Stimulated activated CD8-positive, alpha-beta memory T cell treated with anti-CD3 and anti-CD28 coated beads, Interleukin-2, amount 100 ng/mL, for 48 hours (primary cell): ENCODE measurements at regions not wholly inside any gene's neighbourhood (a gene's known extent, or its start where the extent isn't known, plus 50 kb on each side); places are given as distances from the start of the nearest gene placed in this dataset.

Experiments
- DNase-seq, 2 donors: peaks; one replicate each; pipeline ENCODE4 v3.0.0-alpha.2; 2020; ENCODE audit warnings: low read depth in 2 of 2

DNA sequence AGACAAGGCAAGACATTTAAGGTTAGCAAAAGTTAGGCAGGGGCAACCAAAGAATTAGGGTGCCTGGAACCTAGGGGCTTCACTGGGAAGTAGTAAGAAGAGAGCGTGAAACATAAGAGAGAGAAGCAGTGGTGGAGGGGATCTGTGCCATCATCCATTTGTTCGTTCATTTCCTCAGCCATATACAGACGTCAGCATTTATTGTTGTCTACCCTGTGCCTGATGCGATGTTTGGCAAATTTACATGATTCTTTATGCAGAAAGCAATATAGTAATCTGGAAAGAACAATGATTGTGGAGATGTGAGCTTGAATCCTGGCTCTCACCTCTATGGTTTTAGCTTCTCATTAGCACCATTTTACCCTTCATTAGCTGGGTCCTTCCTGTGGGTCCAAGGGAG is 477.5 kb upstream of the MPDZ start:
- no peak for DNase-seq

DNA sequence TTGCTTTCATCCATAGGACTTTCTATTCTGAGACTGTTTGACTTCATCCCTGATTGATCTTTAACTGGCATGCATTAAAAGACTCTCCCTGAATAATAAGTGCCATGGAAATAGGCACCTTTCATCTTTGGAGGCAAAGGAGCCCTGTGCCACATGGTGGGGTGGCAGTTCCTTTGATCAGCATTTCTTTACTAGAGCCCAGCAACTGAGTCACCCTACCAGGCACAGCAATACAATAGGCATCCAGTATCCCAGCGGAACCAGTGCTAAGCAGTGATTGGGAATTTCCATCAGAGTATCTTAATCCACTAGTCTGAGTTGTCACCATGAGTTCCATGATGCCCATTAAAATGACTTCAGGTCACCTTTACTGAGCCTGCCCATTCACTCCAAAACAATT is 476.1 kb upstream of the MPDZ start:
- DNase-seq: no peak

DNA sequence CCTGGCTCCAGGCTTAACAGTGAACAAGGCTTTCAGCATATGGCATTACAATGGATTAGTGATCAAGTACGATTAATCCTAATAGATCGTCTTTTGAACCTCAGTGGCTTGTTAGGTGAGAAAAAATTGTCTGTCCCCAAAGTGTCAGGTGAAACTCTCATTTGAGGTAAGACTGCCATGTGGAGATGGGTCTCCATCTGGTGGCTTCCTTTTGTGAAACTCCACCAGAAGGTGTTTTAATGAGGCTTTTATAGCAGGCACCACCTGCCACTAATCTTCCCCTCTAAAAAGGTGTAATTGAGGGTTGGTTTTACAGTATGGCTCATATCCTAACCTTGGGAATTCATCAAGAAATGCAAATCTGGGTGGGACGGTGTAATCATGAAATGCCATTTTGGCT is 471.1 kb upstream of the MPDZ start:
- no peak for DNase-seq

DNA sequence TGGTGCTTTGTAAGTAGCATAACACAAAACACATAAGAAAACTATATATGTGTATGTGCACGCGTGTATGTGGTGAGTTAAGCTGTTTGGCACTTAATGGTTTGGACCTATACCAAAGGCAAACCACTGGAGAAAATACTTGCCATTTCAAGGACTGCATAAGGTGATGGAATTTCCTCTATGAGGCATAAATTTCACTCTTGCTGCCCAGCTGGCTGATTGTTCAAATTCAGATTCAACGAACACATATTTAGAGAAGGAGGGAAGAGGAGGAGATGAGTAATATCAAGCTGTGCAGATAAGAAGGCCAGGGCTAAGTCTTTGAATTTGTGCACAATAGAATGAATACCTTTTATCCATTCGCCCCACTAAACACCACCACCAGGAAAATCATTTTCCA is 470.6 kb upstream of the MPDZ start:
- DNase-seq: no peak

DNA sequence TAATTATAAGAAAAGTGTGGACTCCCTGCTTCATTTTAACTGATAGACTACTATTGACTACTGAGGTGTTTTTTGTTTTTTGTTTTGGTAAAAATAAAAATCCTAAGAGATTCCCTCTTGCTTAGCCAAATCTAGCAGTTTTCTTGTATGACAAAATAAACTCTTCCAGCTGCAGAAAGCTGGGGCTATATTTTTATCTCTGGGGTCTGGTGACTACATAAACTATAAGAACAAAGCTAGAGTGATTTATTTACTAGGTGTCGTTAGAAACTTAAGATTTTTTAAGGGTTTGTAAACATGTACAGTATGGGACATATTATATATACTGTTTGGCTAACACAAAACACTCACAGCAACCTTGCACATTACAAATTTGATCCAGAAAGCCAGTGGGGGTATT is 467.4 kb upstream of the MPDZ start:
- DNase-seq: no peak

DNA sequence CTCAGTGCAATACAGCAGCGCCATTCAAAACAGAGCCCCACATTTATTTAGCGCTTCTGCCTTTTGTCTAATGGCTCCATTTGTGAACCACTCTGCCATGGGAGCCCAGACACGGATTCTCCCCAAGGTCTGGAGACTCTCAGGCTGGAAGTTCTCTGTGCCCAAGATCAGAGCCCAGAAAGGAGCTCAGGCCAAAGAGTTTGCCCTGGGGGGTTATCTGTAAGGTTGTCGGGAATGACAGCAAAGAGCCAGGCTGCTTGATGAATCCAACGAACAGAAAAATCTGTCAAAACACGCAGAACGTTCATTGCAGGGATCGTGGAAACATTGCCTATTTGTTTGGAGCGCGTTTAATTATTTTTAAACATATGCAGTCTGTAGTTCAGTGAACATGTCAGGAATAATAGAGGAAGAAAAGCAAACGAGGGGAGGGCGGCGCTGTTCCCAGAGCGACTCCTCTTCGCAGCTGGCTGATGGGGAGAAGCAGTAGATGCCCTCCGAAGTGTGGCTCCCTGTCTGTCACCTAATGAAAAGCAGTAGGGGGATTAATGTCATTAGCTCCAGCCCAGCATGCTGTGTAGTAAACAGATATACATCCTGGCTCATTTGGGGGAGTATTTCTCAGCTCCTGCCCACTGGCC is 464.9 kb upstream of the MPDZ start:
- no peak for DNase-seq

DNA sequence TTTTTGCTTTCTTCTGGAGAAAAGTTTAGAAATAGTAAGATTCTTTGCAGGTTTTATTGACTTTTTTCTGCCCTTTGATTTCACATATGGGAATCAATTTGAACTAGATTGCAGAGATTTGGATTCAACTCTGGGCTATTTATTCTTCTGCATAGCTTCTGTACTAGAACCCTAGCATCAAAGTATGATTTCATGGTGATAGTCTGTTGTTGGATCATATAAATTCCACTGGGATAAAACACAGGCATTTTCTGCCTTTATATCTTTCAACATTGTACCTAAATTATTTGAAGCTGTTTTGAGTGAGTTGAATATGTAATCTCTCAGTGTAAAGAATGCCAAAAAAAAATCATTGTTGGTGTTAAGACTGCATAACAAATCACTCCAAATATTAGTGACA is 458.4 kb upstream of the MPDZ start:
- no peak for DNase-seq

DNA sequence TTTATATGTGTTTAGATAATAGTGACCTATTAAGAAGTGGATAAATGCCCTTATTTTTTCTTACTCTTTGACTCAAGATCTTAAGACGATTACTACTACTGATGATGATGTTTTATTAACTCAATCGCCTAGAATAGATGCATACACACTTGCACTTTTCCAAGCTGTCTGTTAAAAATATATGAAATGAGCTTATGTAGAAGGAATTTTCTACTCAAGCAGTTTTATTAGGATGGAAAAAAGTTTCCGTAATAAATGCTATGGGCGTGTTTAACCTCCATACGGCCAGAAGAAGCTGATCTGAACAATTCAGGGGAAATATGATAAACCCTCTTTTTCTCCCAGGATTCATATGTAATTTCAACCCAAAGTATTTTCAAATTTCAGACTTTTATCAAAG is 455.7 kb upstream of the MPDZ start:
- no peak for DNase-seq

DNA sequence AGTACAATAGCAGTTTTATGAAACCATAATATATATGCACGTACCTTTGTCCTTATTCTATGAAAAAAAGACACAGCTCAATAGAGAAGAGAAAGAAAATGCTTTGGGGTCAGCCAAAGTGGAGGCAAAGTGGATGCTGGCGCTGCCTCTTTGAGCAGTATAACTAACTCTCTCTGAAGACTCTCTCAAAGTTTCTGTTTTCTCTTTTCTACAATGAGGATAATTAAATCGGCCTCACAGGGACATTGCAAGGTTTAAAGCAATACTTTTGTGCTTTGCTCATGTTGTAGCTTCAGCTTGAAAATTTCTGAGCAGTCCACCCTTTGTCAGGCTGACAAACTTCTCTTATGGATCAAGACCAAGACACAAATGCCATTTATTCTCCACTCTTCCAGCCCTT is 455.1 kb upstream of the MPDZ start:
- DNase-seq: no peak

DNA sequence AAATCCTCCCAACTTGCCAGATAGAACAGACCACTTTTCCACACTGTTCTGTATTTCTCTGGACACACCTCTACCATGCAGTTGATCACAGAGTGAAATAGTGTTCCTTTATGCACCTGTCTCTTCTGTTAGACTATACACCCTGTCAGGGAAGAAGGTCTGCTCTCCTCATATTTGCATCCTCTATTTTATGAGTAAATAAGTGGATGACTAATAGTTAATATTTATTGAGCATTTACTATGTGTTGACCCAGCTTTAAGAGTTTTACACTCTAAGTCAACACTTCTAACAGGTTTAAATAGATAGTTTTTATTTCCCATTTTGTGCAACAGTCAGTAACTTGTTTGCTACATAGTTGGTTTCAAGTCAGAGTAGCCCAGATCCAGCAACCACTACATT is 452.8 kb upstream of the MPDZ start:
- no peak for DNase-seq

DNA sequence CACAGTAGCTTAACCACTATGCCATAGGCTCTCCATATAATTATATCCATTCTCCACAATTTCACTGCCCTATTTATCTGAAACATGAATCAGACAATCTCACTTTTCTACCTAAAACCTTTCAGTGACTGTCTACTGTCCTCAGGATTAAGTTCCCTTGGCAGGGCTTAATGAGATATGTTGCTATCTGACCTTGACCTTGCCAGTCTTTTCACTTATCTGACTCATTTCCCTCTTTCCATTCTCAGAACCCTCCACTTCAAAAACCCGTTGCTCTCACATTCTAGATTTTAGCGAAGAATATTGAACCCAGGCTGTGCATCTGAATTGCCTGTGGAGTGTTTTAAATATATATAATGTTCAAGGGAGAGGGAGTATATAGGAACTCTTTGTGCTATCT is 452.1 kb upstream of the MPDZ start:
- DNase-seq: no peak

DNA sequence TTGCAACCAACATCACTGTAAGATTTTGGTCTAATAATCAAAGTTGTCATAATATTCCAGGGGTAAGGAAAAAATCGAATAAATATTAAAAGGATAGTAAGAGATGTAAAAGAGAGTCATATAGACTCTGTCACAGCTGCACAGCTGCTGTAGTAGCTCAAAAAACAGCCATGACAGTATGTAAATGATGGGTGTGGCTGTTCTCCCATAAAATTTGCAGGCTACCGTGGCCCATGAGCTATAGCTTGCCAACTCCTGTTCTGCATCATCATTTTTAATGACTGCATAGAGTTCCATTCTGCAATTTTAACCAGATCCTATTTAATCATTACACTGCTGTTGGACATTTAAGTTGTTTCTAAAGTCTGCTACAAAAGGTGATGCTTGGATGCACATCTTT is 450.5 kb upstream of the MPDZ start:
- DNase-seq: no peak

DNA sequence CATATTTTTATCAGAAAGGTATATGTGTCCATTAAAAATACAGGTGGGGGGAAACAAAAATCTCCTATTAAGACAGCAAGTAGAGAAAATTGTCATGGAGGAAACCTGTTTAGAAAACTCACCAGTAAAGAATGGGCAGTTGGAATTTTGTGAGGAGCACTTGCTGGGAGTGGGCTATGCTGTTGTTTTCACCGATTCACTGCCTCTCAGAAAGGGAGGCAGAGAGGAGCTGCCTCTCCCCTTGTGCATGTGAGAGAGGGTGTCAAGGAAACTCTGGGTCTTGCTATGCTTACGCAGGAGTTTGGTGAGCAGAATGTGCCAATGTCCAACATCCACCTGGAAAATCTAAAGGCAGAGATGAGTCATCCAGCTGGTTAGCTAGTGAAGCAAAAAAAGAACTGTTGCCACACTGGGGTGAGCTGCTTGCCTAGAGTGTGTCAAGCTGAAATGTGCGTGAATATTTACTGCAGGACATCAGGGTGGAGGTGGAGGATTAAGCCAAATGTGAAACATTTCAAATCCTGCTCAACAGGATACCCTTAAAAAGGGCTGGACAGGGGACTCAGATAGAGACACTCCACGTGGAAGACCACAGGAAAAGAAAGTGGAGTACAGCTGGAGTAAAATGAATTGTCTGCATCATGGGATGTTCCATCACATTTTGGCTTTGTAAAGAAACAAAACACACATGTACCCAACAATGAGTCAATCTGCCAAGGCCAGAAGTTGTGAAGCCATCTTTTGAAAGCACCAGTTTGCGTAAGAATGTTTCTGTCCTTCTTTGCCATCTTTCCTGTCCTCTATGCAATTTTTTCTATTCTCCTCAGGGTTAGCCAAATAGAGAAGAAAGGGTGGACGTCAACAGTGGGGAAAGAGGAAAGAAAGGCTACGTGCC is 449.7 kb upstream of the MPDZ start:
- no peak for DNase-seq

DNA sequence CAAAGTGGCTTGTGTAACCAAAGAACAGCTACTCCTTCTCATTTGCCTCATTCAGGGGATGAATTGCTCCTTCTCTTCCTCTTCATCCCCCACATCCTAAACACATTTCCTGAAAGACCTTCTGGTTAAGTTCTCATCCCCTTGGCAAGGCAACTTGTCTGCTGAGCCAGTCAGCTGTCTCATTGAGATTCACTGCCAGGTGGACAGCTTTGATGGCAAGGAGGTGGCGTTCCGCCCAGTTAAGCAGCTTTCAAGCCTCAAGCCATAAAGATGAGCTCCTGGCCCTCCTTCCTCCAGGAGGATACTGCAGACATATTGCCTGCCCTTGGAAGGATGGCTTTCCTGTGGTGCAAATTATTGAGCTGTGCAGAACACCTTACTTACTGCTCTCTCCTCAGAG is 448.6 kb upstream of the MPDZ start:
- DNase-seq: no peak

DNA sequence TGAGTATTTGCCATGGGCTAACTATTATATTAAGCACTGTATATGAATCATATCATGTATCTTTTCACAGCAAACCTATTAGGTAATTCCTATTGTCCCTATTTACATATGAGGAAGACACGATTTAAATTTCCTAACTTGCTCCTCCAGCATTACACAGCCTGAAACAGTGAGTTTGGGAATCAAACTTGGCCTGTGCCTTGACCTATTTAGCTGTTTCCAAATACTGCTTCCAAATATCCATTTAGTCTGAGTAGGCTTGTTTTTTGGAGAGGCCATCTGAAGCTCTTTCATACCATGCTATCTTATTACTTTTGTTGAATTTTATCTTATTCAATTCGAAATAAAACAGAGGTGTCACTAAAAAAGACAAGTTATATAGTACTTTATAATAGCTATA is 447.3 kb upstream of the MPDZ start:
- DNase-seq: no peak

DNA sequence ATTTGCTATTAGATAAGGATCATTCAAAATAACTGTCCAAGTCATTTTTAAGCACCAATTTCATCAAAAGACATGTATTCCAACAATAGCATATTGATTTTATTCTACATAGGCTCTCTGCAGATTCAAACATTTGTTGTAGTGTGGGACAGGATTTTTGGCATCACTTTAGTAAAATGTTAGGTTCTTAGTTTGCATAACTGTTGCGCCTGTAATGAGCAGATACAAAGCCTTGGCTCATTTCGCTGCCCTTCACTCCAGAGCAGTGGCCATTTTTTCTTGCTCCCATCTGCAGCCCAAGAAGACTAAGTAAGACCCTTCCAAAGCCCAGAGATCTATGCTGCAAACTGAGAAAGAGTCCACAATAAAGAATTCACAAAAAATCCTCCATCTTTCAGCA is 446.0 kb upstream of the MPDZ start:
- no peak for DNase-seq

DNA sequence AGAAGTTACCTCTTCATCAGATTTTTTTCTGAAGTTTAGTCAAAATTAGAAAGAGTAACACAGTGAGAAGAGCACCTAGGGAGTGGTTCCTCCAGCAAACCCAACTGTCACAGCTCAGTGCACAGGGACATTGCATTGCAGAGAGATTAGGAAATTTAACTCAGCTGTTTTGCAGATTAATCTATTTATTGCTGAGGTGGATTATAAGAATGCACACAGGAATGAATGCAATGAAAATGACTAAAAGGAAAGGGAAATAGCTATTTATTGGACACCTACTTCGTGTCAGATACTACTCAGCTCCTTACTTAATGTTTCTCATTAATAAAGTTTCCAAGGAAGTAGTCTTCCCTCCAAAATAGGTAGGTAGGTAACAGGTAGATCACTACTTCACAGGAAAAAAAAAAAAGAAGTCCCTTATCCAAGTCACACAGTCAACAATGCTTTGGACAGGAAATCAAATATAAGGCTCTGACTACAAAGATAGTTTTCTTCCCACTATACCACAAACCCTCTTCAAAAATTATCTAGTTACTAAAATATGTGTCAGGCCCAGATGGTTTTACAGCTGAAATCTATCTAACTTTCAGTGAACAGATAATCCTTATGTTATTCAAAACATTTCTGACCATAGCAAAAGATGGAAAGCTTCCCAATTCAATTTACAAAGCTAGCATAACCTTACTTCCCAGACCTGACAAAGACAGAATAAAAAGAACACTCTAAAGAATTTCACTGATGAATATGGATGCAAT is 442.2 kb upstream of the MPDZ start:
- no peak for DNase-seq

DNA sequence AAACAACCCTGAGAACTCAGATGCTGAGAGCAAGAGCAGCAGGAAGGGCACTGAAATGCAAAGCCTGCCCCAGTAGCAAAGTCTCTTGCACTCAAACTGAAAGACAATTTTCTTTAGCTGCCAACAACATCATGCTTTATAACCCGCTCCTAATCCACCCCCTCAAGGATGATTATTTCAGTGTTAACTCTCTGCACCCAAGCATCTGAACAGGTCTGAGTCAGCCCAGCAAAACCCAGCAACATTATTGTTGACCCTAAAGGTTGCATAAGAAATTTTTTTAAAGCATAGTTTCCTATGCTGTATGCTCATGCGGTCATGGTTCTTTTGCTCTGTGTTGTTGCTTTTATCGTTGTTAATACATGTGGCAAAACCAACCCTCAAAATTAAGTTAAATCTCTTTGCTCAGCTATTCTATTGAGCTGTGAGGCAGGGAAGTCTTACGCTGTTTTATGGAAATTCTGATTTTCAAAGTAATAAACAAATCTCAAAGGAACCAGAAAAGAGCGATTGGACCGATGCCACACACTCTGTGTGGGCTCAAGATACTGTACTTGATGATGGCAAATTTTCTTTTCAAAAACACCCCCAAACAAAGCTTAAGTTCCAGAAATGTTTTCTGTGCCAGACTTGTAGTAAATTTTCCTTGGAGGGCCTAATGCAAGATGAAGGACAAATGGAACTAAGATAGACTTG is 440.6 kb upstream of the MPDZ start:
- no peak for DNase-seq

DNA sequence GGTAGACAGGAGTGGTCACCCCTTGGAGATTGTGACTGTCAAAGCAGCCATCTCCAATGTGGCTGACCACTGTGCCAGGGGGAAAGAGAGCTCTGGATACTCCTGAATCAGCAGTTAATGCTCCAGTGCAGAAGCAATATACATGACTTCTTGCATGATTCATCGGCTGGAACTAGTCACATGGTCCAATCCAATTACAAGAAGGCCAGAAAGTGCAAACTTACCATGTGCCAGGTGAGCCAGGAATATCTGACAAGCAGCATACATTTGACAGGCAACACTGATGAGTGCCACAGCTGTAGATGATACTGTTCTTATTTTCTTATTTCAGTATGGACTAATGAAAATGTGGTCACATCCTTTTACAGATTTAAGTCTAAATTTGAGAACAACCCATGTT is 440.0 kb upstream of the MPDZ start:
- DNase-seq: no peak

DNA sequence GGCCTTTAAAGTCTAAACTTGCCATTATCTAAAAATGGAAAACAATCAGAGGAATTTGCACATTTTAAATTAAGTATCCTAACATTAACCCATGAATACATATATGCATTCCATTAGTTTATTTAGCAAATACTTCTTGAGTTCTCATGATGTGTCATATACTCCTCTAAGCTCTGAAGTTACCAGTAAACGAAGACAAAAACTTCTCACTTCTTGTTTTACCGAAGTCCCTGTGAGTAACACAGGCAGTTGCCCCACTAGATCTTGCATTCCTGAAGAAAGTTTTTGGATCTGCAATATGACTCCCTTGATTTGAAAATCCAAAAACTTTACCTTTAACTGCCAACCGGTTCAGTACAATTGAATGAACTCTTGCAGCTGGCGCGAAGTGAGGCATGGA is 439.0 kb upstream of the MPDZ start:
- no peak for DNase-seq

DNA sequence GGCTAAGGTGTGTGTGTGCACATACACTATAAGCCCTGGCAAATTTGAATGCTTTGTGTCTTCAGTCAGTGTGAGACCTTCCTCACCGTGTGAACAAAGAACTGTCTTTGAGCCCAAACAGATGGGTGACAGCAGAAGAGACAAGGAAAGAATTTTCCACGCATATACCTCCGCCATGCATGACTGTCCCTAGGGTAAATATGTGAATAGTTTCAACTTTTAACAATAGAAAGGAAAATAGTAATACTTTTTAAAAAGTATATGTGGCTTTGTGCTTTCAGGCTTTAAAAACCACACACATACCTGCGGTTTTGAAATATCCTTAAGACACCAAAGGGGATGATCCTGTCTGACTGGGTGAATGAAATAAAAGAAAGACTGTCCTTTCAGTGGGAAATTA is 438.6 kb upstream of the MPDZ start:
- no peak for DNase-seq

DNA sequence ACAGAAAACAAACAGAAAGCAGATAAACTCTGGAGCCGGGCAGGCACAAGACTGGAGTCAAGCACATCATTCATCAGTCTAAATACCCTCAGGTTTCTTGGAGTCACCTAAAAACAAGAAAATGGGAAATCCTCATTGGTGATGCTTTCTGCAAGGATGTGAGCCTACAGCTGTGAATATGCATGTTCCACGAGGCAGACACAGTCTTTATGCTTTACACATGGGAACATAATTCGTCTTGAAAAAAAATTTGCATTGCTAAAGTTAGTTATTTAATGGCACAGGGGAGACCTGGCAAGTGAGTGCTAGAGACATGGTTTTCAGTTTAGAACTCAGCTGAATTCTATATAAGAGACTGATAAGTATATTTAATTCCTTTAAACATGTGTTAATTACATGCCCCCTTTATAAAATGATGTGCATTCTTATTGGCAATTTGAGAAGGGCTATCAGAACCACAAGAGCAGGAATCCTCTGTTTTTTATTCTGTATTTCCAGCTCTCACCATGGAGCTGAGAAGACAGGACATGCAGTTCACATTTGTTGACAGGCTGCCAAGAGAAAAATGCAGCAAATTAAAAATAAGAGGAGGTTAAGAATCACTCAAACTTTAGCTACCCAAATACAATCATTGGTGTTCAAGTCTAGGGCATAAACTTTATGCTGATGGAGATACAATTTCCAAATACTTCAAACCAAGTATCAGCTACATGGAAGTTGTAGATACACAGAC is 438.0 kb upstream of the MPDZ start:
- no peak for DNase-seq
